ENCODE measurements at regions not wholly inside any gene's neighbourhood (a gene's known extent, or its start where the extent isn't known, plus 50 kb on each side); places are given as distances from the start of the nearest gene placed in this dataset.

DNA sequence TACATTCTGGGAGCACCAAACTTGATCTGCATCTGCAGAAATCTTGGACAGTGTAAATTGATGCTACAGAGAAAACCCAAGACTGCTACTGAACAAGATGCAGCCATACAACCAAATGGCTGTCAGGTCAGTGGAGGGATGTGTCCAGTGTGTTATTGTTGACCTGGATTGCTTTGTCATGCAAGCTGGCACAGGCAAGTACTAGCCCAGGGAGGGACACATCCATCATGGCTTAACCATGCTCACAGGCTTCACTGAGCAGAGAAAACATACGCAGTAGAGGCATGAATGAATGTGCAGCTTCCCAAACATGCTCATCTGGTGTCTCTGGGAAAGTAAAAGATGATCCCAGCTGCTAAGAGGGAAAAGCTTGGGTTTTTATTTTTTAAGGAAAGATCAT lies 93.6 kb downstream of the MTNR1B start:
- TF ChIP-seq CTCF (IDR thresholded peaks at IDR 0.05; ENCODE audit: poor library complexity) (no peak), EZH2phosphoT487 (IDR thresholded peaks at IDR 0.05; ENCODE audit: low read depth, severe bottlenecking, unreplicated experiment) (no peak), EZH2 (IDR thresholded peaks at IDR 0.05; ENCODE audit: borderline replicate concordance) (no peak)

Measured in hepatocyte (in vitro differentiated cells).